Brain microvascular endothelial cell (primary cell): ENCODE measurements at regions not wholly inside any gene's neighbourhood (a gene's known extent, or its start where the extent isn't known, plus 50 kb on each side); places are given as distances from the start of the nearest gene placed in this dataset.

Experiments
- DNase-seq: peaks from one replicate; pipeline ENCODE4 v3.0.0-alpha.2; 2020
- H3K27ac ChIP-seq: fragments of 250-450 bp; sonication (Bioruptor Pico); 2 replicates; pipeline ENCODE4 v1.5.1; 2020; ENCODE audit warnings: mild to moderate bottlenecking, moderate library complexity
- H3K27me3 ChIP-seq: fragments of 250-450 bp; sonication (Bioruptor Pico); replicated peaks from 2 replicates; pipeline ENCODE4 v1.5.1; 2020; ENCODE audit warnings: mild to moderate bottlenecking
- H3K36me3 ChIP-seq: fragments of 250-450 bp; sonication (Bioruptor Pico); replicated peaks from 2 replicates; pipeline ENCODE4 v1.5.1; 2020; ENCODE audit warnings: mild to moderate bottlenecking
- H3K4me3 ChIP-seq: 2 replicates; pipeline ENCODE4 v1.5.1; 2011; ENCODE audit warnings: low read depth, mild to moderate bottlenecking, control low read depth, low read length, moderate library complexity
- in situ Hi-C: cut with HindIII; loops from 2 replicates; pipeline ENCODE4 v1.10.0; 2017; ENCODE audit warnings: low sequenced_read_pairs, low pct_ligation_motif_present
- TF ChIP-seq, protein P1 (sequence below): IDR thresholded peaks from 2 replicates; pipeline ENCODE4 v1.5.1; 2011; ENCODE audit warnings: low read depth, mild to moderate bottlenecking, moderate library complexity, low read length, control low read depth, inconsistent platforms; ENCODE audit errors: missing control alignments

DNA sequence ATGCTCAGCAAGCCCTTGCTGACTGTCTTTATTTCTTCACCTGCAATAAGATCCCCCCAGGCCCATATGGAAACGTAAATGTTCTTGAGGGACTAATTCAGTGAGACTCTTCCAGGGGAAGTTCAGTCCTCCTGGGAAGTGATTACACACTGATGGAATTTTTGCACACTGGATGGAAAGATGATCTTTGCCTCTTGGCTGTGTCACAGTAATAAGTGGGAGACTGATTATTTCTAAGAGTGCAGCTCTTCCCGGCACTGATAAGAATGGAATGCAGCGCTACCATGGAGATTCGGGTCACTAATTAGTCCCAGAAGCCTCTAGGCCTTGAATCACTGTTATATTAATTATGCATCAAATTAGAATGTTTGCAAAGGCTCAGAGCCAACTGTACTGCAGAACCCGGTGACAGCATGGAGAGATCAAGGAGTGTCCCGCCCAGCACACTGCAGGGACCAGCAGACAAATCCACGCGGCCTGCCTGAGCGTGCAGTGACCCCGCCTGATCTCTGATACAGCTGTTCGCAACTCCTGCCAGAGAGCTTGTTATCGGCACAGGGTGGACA, 178.3 kb downstream of the SNX19 start:
- DNase-seq, result peak; percentile 74
- Histone ChIP-seq H3K4me3 (no peak overlapping the region), H3K36me3 (no peaks in the 10 kb centered on the region), H3K27ac (peak overlapping the region; percentile 78), H3K27me3 (no peaks in the 10 kb centered on the region)
- in situ Hi-C loops, result no loop called here
- TF ChIP-seq, protein P1, sequence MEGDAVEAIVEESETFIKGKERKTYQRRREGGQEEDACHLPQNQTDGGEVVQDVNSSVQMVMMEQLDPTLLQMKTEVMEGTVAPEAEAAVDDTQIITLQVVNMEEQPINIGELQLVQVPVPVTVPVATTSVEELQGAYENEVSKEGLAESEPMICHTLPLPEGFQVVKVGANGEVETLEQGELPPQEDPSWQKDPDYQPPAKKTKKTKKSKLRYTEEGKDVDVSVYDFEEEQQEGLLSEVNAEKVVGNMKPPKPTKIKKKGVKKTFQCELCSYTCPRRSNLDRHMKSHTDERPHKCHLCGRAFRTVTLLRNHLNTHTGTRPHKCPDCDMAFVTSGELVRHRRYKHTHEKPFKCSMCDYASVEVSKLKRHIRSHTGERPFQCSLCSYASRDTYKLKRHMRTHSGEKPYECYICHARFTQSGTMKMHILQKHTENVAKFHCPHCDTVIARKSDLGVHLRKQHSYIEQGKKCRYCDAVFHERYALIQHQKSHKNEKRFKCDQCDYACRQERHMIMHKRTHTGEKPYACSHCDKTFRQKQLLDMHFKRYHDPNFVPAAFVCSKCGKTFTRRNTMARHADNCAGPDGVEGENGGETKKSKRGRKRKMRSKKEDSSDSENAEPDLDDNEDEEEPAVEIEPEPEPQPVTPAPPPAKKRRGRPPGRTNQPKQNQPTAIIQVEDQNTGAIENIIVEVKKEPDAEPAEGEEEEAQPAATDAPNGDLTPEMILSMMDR, result no peak

DNA sequence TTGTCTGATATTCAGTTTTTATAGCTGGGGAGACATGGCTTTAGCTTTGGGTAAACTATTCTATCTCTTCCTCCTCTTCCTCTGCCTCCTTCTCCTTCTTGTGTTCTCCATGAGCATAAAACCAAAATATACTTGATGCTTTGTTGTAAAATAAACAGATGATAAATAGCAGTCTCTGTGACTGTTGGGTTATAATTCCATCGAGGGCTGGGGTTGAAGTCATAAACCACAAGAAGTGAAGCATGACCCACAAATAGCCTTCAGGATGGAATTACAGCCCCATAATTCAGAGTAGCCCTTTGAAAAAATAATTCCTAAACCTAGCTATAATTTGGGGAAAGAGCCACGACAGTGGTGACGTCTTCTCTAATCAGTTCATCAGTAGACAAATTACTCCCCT, 177.7 kb downstream of the SNX19 start:
- TF ChIP-seq, protein P1, result no peak
- Histone ChIP-seq H3K4me3 (no peak overlapping the region), H3K27ac (peak overlapping the region; percentile 78), H3K36me3 (no peaks in the 10 kb centered on the region), H3K27me3 (no peaks in the 10 kb centered on the region)
- in situ Hi-C loops, result no loop called here
- peak; percentile 66 for DNase-seq

DNA sequence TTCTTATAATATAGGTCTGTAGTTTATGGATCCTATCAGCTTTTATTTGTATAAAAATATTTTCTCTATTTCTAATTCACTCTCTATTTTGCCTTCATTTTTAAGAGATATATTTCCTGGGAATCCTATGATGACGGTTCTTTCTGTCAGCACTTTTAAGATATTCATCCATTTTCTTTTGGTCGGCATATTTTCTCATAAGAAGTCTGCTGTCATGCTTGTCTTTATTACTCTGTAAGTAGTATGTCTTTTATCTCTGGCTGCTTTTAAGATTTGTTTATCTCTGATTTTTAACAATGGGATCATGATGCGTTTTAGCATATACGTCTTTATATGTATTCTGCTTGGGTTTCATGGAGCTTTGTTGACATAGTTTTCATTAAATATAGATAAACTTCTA, 175.5 kb downstream of the SNX19 start:
- Histone ChIP-seq H3K27ac (no peak overlapping the region), H3K27me3 (no peaks in the 10 kb centered on the region), H3K4me3 (no peak overlapping the region), H3K36me3 (no peaks in the 10 kb centered on the region)
- DNase-seq, result no peak
- in situ Hi-C loops, result no loop called here
- TF ChIP-seq, protein P1, result no peak

DNA sequence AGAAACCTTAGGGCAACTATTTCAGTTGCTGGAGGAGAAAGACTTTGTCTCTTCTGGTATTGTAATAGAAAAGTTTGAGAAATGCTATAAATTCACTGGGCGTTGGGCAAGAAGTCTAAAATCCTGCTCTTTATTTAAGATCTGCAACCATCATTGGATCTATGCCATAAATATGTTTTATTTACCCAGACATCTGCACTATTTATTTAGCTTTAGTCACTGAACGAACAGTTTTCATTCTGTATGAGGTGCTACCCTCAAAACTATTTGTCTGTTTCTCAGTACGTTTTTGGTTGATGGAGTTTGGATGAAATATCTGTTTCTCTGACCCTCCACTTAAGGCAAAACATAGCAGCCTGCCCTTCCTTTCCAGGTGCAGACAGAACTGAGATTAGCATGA, 171.5 kb downstream of the SNX19 start:
- TF ChIP-seq, protein P1, result no peak
- in situ Hi-C loops, result no loop called here

DNA sequence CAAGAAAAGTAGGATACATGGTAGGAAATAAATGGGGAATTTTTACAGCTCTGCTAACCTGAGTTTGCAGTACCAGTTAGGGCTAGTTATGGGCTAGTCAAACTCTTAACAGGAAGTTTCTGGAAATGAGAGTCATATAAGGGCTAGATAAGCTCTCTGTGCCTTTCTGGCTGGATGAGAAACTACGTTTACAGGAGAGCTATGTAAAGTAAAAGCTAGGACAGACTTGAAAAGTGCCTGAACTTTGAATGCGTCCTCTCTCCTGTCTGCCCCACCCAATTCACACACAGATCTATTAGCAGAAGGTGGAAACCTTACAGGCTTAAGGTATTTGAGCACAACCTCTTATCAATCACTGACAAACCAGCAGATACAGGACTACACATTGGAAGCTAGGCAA, 167.1 kb downstream of the SNX19 start:
- TF ChIP-seq, protein P1, result no peak
- Histone ChIP-seq H3K36me3 (no peaks in the 10 kb centered on the region), H3K27me3 (no peaks in the 10 kb centered on the region), H3K27ac (no peak overlapping the region), H3K4me3 (no peak overlapping the region)
- in situ Hi-C loops, result no loop called here
- no peak for DNase-seq

More for the DNA sequence above, 171.5 kb downstream of the SNX19 start:
- H3K36me3 ChIP-seq, result no peaks in the 10 kb centered on the region
- no peak overlapping the region for H3K4me3 ChIP-seq
- DNase-seq, result no peak
- no peak overlapping the region for H3K27ac ChIP-seq
- no peaks in the 10 kb centered on the region for H3K27me3 ChIP-seq

DNA sequence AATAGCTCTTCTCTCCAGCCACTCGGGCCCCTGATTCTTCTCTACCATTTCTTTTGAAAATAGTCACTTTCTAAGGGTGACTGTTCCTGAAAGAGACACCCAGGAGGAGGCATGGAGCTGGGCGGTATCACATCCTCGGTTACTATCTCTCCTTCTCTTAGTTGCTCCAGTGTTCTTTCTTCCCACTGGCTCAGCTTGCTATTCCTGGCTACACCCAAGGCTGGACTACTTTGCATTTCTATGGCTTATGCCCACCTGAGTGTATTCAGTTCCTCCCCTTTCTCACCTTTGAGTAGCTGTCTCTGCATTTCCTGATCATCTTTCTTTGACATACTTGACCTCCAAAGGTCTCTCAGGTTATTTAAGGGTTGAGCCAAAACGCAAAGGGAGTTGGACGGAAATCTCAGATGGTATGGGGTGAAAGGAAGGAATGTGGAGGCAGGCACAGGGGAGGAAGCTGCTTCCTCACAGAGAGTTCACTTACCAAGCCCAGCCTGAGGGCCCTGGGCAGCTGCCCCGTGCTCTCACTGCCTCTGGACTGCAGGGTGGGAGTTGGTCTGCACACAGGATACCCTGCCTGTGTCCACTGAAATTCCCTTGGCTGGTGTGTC, 155.7 kb downstream of the SNX19 start:
- Histone ChIP-seq H3K27me3 (no peaks in the 10 kb centered on the region), H3K27ac (no peak overlapping the region), H3K36me3 (no peaks in the 10 kb centered on the region), H3K4me3 (no peak overlapping the region)
- DNase-seq, result no peak
- in situ Hi-C loops, result no loop called here
- TF ChIP-seq, protein P1, result no peak
